ENCODE measurements at regions not wholly inside any gene's neighbourhood (a gene's known extent, or its start where the extent isn't known, plus 50 kb on each side); places are given as distances from the start of the nearest gene placed in this dataset.

DNA sequence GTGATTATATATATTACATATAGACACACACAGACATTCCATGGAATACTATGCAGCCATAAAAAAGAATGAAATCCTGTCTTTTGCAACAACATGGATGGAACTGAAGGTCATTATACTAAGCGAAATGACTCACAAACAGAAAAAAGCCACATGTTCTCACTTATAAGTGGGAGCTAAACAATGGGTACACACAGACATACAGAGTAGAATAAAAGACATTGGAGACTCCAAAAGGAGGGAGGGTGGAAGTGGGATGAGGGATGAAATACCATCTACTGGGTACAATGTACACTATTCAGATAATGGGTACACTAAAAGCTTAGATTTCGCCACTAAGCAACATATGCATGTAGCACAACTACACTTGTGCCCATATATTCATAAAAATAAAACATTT lies 170.0 kb upstream of the RGMB start:
- DNase-seq (ENCODE audit: low read depth in 3 of 3), result no peak

DNA sequence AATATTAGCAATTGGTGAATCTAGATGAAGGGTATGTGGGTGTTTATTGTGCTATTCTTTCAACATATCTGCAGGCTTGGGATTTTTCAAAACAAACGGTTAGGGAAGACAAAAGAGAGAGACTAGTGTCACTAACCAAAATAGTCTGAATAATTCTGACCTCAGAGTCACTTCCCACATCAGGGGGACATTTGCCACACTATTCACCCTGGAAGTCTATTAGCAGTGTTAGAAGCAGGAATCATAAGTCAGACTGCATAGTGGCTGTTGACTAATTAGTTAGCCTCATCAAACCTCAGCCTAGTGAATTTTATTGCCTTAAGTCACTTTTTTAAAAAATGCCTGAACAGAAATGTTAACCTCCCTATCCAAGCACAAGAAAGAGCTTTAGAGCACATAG lies 169.2 kb upstream of the RGMB start:
- no peak for DNase-seq (ENCODE audit: low read depth in 3 of 3)

DNA sequence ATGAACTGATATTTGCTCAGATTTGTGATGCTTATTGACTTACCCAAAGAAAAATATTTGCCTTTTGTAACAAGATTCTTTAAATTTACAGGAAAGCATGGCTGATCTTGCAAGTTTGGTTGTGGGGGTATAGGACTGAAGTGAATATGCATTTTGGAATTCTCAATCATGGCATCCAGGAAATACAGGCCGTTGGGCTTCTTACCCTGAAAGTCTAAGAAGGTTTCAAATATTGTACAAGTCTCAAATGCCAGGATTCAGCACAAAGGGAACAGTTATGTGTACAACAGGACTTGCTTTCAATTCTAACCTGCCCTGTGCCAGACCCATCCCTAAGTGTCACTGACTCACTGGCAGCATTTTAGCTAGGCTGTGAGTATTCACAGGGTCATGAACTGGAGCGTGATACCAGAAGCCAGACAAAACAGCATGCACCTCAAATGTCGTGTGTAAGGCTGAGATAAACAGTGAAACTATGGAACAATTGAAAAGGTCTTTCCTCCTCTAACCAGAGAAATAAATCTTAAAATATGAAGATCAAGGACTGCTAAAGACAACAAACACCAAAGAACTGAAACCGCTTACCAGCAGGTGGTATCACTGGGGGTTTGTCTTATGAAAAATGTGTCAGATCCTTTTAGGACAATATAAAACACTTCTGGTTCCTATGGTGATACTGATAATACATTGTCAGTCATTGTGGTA lies 168.6 kb upstream of the RGMB start:
- no peak for DNase-seq (ENCODE audit: low read depth in 3 of 3)

DNA sequence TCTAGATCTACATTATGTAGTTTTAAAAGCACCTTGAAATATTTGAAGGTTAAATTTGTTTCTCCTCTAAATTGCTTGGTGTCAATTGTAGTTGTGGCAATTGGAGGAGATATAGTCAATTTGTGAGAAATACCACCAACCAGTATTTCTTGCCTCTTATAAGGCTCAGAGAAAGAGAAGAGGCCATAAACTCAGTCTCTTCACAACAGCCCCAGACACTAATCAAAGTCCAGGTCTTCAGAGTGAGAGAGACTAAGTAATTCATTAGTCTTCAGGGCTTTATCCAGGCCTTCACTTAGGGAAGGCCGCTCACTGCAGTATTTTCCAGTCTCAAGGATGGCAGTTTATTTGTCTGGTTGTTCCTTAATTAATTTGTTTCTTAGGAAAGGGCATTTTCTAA lies 168.0 kb upstream of the RGMB start:
- DNase-seq (ENCODE audit: low read depth in 3 of 3), result no peak

DNA sequence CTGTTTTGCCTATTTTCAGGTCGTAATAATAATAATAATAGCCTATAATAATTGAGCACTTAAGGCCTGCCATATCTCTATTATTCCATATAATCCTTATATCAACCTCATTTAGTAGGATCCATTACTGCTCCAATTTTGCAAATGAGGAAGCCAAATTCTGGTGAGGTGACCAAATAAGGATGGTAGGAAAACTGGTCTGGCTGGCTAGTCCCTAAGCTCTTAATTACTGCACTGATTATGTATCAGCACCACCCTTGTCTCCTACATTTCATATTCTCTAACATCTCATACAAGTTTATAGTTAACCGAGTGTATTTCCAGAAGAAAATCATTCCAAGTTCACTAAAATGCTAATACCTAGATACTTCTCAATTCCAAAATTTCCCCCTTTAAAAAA lies 166.5 kb upstream of the RGMB start:
- DNase-seq (ENCODE audit: low read depth in 3 of 3), result no peak

DNA sequence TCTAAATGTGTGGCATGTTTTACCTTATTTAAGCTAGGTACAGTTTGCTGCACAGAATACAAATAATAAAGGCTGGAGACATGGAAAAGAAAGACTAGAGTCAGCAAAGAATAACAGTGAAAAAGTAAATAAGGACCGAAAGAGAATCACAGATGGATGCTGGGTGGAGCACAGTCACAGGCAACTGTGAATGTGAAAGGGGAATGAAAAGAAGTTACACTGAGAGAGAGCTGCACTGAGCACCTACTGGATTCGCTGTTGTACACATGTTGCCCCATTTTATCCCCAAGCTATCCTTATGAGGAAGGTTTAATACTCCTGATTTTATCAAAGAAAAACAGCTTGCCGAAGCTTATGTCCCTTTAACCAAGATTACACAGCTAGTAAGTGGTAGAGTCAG lies 165.4 kb upstream of the RGMB start:
- DNase-seq (ENCODE audit: low read depth in 3 of 3), result no peak

DNA sequence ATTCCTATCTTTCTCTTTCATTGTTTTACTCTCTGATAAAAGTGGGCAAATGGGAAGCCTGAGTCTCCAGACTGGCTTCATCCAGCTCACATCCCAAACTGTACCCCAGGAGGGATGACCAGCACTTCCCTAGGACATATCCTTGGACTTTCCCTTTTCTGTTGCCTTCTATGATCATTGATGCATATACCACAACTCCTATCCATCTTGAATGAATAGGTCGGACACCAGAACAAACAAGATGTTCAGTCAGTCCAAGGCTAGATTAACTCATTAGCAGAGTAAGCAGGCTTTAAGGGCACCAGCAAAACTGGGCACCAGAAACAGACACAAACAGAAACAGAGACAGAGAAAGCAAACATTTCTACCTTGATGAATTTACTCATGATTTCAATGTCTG lies 159.1 kb upstream of the RGMB start:
- DNase-seq (ENCODE audit: low read depth in 3 of 3), result no peak

GRCh38 chr5:98621821-98622220 lies 151.6 kb upstream of the RGMB start:
- no peak for DNase-seq (ENCODE audit: low read depth in 3 of 3)

- no peak for DNase-seq (ENCODE audit: low read depth in 3 of 3)
These were observed 149.2 kb upstream of the RGMB start for GRCh38 chr5:98624145-98624880.

GRCh38 chr5:98627121-98627520 lies 146.3 kb upstream of the RGMB start:
- DNase-seq (ENCODE audit: low read depth in 3 of 3), result no peak

- DNase-seq (ENCODE audit: low read depth in 3 of 3), result no peak
These were observed 142.8 kb upstream of the RGMB start for GRCh38 chr5:98630621-98631020.

DNA sequence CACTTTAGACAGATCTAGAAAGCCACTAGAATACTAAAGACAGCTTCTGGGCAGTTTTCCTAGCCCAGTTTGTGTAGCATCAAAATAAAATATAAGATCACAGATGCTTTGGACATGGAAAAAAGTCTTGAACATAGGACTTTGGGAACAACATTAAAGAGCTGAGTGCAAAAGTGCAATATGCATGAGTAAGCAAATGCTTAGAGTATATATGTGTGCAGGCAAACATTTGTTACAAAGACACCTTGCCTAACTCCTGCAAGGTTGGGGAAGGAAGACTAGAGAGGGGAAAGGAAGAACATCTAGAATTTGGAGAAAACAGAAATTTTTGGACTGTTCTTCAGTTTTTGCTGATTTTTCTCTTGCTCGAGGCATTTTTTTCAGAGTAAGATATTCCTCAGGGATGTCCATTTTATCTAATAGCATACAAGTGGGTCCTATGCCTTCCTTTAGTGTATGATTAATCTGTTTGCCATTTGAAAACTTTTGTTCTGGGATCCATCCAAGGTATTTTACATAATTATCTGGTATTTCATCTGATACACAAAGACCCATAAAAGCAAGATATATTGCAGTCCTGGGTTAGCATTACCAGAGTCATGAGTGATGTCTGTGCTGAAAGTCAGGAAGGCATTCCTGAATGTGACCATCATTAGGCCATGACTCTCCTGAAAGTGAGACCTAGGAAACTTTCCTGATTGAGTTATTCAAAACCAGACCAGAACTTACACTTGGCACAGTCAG lies 142.0 kb upstream of the RGMB start:
- no peak for DNase-seq (ENCODE audit: low read depth in 3 of 3)

DNA sequence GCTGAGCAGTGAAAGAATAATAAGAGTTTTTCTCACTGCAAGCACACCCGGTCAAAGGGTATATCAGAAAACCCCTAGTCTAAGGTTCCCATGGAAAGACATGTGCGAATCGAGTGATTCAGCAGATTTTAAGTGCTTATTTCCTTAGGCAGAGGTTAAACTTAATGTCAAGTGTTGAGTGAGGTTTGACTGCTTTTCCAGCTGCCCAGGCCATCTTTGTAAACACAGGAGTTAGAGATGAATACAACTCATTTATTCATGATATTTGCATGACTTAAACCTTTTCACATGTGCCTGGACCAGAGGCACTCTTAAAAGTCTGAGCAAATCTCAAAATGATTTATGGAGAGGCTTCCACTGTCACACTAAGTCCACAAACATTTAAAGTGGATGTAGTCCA lies 137.8 kb upstream of the RGMB start:
- DNase-seq (ENCODE audit: low read depth in 3 of 3), result no peak

- DNase-seq (ENCODE audit: low read depth in 3 of 3), result no peak
These were observed 136.3 kb upstream of the RGMB start for GRCh38 chr5:98637116-98637515.

DNA sequence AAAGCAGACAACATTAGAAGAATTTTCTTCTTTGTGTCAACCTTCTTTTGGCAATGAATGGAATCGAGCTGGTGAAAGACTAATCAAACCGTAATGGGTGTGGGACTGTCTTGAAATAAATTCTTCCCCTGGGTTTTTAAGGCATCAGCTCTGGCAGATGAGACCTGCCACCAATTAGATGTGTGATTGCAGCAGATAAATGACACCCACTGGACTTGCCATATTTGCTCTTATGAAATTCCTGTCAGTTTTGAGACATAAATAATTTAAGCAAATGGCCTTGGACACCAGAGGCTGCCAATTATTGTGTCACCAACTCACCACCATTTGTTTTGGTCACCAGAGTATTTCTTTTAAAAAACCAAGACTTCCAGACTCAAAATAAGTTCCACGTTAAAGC lies 135.9 kb upstream of the RGMB start:
- DNase-seq (ENCODE audit: low read depth in 3 of 3), result no peak

- no peak for DNase-seq (ENCODE audit: low read depth in 3 of 3)
These were observed 135.4 kb upstream of the RGMB start for GRCh38 chr5:98638111-98638510.

- no peak for DNase-seq (ENCODE audit: low read depth in 3 of 3)
These were observed 134.8 kb upstream of the RGMB start for GRCh38 chr5:98638701-98639100.

DNA sequence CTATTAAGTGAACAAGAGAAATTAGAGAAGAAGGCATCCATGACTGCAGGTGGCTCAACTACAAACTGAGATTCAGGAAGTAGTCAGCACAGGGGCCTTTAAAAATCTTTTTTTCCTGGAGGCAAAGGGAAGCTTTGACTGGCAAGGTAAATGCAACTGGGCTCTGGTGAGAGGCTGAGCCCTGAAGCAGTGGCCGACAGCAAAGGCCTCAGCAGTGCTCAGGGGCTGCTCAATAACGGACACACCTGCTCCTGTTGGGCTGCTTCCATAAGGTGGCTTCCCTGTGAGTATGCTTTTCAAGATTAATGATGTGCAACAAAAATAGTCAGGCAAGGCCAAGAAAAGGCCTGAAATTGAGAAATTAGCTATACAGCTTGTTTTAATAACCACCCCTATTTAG lies 134.2 kb upstream of the RGMB start:
- DNase-seq (ENCODE audit: low read depth in 3 of 3), result no peak

GRCh38 chr5:98641671-98642070 lies 131.8 kb upstream of the RGMB start:
- no peak for DNase-seq (ENCODE audit: low read depth in 3 of 3)

- no peak for DNase-seq (ENCODE audit: low read depth in 3 of 3)
These were observed 129.9 kb upstream of the RGMB start for GRCh38 chr5:98643569-98643968.

GRCh38 chr5:98651715-98652114 lies 121.7 kb upstream of the RGMB start:
- no peak for DNase-seq (ENCODE audit: low read depth in 3 of 3)

- no peak for DNase-seq (ENCODE audit: low read depth in 3 of 3)
These were observed 117.2 kb upstream of the RGMB start for GRCh38 chr5:98656125-98656795.

Data from stimulated activated CD4-positive, alpha-beta T cell treated with anti-CD3 and anti-CD28 coated beads, TNF-alpha, amount 100 ng/mL, for 48 hours (primary cell).